NCI-H128 (cell line): ENCODE measurements at regions not wholly inside any gene's neighbourhood (a gene's known extent, or its start where the extent isn't known, plus 50 kb on each side); places are given as distances from the start of the nearest gene placed in this dataset.

Experiments used
- DNase-seq: peaks from one replicate; lab custom pipeline; 2025; ENCODE audit not compliant: unreplicated experiment; lab: John Stamatoyannopoulos, UW

GRCh38 chr19:28981994-28982393 is 231.0 kb downstream of the UQCRFS1 start:
- DNase-seq = no peak

GRCh38 chr19:28981518-28981917 is 231.4 kb downstream of the UQCRFS1 start:
- DNase-seq = no peak

- DNase-seq = no peak
Measured at GRCh38 chr19:28980236-28980868, 232.6 kb downstream of the UQCRFS1 start.

- DNase-seq = no peak
Measured at GRCh38 chr19:28977826-28978225, 235.1 kb downstream of the UQCRFS1 start.

- DNase-seq = no peak
Measured at GRCh38 chr19:28972058-28972852, 240.7 kb downstream of the UQCRFS1 start.

- no peak for DNase-seq
Measured at GRCh38 chr19:28971513-28971912, 241.4 kb downstream of the UQCRFS1 start.

GRCh38 chr19:28971049-28971448 is 241.9 kb downstream of the UQCRFS1 start:
- DNase-seq = no peak

- no peak for DNase-seq
Measured at GRCh38 chr19:28968721-28969120, 244.2 kb downstream of the UQCRFS1 start.

- DNase-seq = no peak
Measured at GRCh38 chr19:28966737-28967399, 246.1 kb downstream of the UQCRFS1 start.

- DNase-seq = no peak
Measured at GRCh38 chr19:28964500-28964899, 248.5 kb downstream of the UQCRFS1 start.

- DNase-seq = no peak
Measured at GRCh38 chr19:28963486-28964250, 249.3 kb downstream of the UQCRFS1 start.

GRCh38 chr19:28961772-28962500 is 251.0 kb downstream of the UQCRFS1 start:
- DNase-seq = no peak

- no peak for DNase-seq
Measured at GRCh38 chr19:28960986-28961705, 251.8 kb downstream of the UQCRFS1 start.

GRCh38 chr19:28960586-28960985 is 252.4 kb downstream of the UQCRFS1 start:
- DNase-seq = no peak

- no peak for DNase-seq
Measured at GRCh38 chr19:28956961-28957360, 256.0 kb downstream of the UQCRFS1 start.

- no peak for DNase-seq
Measured at GRCh38 chr19:28956421-28956820, 256.5 kb downstream of the UQCRFS1 start.

- no peak for DNase-seq
Measured at GRCh38 chr19:28949535-28949934, 263.4 kb downstream of the UQCRFS1 start.

- DNase-seq = no peak
Measured at GRCh38 chr19:28949027-28949426, 263.9 kb downstream of the UQCRFS1 start.

GRCh38 chr19:28948566-28948965 is 264.4 kb downstream of the UQCRFS1 start:
- DNase-seq = no peak

- no peak for DNase-seq
Measured at GRCh38 chr19:28948026-28948425, 264.9 kb downstream of the UQCRFS1 start.
